NCI-H82 treated with DMSO at 0.1 percent for 48 hours (cell line): ENCODE measurements at regions not wholly inside any gene's neighbourhood (a gene's known extent, or its start where the extent isn't known, plus 50 kb on each side); places are given as distances from the start of the nearest gene placed in this dataset.

Experiments
- DNase-seq: peaks from one replicate; lab custom pipeline; 2025; ENCODE audit not compliant: unreplicated experiment; lab: John Stamatoyannopoulos, UW

DNA sequence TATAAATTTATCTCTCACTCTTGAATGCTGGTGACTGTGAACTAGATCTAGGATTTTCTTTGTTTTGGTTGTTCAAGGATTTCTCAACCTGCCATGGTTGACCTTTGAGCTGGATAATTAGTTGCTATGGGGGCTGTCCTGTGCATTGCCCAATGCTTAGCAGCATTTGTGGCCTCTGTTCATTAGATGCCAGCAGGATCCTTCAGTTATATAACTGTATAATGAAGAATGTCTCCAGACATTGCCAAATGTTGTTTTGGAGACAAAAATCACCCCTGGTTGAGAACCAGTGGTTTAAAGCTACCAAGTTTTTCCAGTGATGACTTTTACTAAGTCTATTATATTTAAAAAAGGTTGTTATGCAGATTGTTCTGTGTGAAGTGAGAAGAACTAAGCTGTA lies 147.9 kb upstream of the STXBP6 start:
- no peak for DNase-seq

- DNase-seq, result no peak
Observed at GRCh38 chr14:25180221-25180620, 130.3 kb upstream of the STXBP6 start.

DNA sequence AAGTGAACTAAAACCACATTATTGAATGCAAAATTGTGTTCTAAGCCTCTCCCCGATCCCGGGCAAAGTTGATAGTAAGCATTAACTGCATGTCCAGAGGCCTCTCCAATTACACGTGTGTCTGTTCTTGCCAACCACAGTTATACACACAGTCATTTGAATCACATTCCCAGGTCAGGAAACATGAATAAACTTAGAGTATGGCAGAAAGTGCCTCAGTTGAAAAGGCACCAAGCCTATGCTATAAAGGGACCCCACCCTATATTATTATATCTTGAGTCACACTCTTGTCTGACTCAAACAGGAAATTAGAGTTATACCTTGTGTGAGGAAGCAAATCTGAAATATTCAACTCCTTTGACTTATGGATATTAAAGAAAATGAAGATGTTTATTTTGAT lies 128.3 kb upstream of the STXBP6 start:
- no peak for DNase-seq

- DNase-seq, result peak; percentile 30
Observed at GRCh38 chr14:25150934-25151790, 101.2 kb upstream of the STXBP6 start.

DNA sequence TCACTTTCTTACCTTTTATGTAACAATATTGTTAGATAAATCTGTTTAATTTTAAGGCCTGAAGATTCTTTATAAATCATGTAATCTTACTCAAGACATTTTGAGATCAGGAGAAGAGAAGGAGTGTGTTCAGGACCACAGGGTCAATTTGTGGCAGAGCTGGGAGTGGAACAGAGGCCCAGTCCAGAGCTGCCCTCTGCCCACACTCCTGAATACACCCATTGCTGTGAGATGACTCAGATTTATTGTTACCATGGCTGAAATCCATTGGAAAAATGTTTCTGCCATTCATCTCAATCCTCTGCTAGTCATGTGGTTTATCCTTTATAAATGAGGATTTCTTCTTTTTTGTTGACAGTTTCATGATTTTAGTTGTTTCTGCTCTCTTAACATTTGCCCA lies 100.5 kb upstream of the STXBP6 start:
- DNase-seq, result no peak

- no peak for DNase-seq
Observed at GRCh38 chr14:25140411-25140810, 90.5 kb upstream of the STXBP6 start.

GRCh38 chr14:25136811-25137210 lies 86.9 kb upstream of the STXBP6 start:
- DNase-seq, result no peak

- DNase-seq, result no peak
Observed at GRCh38 chr14:25134184-25134583, 84.2 kb upstream of the STXBP6 start.

DNA sequence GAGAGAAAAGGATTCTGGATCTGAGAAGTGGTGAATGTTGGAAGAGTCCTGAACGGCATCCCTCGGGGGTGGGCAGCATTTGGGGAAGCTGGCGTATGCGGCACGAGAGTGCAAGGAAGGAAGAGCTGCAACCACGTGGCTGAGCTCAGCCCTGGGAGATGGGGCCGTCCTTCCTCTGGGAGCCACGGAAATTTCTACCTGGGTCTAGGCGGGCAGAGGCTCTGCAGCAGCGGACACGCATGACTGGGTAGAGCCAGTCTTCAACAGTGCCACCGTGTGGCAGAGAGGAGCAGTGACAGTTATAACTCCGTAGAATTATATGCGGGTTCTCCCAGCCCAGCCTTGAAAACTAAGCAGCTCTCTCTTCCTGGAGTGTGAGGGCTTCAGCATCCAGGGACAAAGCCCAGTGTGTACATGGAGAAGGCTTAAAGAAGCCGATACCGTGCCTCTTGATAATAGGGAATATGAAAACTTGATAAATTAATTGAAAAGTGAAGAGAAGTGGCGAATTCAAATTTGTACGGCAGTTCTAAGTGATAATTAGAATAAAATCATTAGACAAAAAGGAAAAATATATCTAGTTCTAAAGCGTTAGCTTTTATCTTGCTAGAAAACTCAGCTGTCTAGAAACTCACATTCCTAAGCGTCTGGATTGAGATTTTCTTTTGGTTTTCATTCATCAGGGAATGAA lies 82.9 kb upstream of the STXBP6 start:
- DNase-seq, result peak; percentile 29

GRCh38 chr14:25132094-25132493 lies 82.1 kb upstream of the STXBP6 start:
- DNase-seq, result no peak

GRCh38 chr14:25122843-25123242 lies 72.9 kb upstream of the STXBP6 start:
- no peak for DNase-seq

- DNase-seq, result no peak
Observed at GRCh38 chr14:25122211-25122610, 72.3 kb upstream of the STXBP6 start.

GRCh38 chr14:25121337-25122129 lies 71.6 kb upstream of the STXBP6 start:
- DNase-seq, result peak; percentile 4

DNA sequence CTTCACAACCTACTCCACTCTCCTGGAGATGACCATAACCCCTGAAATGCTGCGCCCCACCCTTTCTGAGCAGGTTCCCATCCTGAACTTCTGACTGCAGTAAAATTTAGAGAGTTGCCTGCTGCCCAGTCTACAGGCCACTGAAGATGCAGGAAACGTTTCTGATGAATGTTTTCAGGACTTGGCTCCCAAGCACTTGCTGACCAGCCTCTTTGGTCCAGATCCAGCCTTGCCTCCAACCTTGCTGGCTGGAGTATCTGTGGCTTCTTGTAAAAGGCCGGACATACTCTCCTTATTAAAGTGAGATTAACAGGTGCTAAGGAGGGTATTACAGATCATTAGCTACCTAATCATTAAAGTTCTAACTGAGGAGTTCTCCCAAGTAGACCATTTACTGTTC lies 70.3 kb upstream of the STXBP6 start:
- DNase-seq, result no peak

- no peak for DNase-seq
Observed at GRCh38 chr14:25118671-25119070, 68.7 kb upstream of the STXBP6 start.

- no peak for DNase-seq
Observed at GRCh38 chr14:25117342-25117741, 67.4 kb upstream of the STXBP6 start.

DNA sequence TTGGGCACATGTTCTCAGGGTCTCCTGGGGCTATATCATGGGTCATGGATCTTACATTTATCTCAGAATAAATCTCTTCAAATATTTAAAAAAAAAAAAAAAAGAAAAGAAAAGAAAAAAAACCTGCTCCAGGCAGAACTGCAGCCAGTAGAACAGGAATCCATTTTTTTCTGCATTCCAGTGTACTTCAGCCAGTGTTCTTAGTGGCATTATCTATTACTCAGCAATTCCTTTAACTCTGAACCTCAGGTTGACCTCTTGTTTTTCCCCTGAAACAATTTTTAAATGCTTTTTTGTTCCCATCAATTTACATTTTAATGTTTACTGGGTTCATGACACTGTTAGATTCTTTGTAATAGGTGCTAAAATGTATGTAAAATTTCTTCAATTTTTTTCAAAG lies 66.7 kb upstream of the STXBP6 start:
- DNase-seq, result no peak

GRCh38 chr14:25113394-25113793 lies 63.4 kb upstream of the STXBP6 start:
- no peak for DNase-seq

- no peak for DNase-seq
Observed at GRCh38 chr14:25111061-25111601, 61.2 kb upstream of the STXBP6 start.

DNA sequence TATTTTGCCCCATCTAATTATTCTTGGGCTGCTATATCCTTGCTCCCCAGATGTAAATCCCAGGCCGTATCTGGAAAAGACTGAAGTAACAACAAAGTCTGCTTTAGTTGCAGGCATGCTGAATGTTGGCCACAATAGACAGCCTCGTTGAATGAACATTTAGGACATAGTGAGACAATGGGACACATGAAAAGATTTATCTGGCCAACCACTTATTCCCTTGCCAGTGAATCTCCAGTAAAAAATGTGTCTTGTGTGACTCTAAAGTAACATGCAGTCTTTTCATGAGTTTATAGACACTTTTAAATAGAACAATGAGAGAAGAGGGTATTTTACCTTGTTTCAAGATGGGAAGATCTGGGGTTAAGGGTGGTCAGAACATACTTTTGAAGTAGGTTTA lies 60.2 kb upstream of the STXBP6 start:
- no peak for DNase-seq

DNA sequence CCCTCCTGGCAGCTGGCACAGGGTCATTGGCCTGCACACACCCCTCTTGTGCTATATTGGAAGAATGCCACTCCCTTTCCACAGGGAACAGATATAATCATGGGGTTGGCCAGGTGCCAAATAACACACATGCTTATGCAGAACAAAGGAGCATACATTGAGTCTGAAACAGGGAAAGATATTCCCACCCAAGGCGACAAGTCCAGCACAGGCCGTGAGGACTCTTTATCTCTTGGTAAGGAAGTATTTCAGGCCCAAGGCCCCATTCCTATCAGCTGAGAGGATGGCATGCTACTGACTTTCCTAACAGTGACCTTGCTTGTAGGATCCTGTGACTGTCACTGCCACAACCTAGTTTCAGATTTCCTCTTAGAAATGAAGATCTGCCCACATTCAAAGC lies 59.0 kb upstream of the STXBP6 start:
- DNase-seq, result no peak
